Keratinocyte (primary cell): ENCODE measurements at regions not wholly inside any gene's neighbourhood (a gene's known extent, or its start where the extent isn't known, plus 50 kb on each side); places are given as distances from the start of the nearest gene placed in this dataset.

Experiments
- DNase-seq: peaks from one replicate; pipeline ENCODE4 v3.0.0-alpha.2; 2011; ENCODE audit warnings: low read depth, missing footprints, low spot score
- FAIRE-seq: peaks from 2 replicates; lab custom pipeline; 2011; peaks lifted over from hg19 to GRCh38; lab: Jason Lieb, UNC
- H2AFZ ChIP-seq: 2 replicates; pipeline ENCODE4 v1.6.0; 2012; ENCODE audit warnings: low read length, control low read depth, inconsistent platforms; ENCODE audit not compliant: control insufficient read depth
- H3K27ac ChIP-seq: 2 replicates; pipeline ENCODE4 v1.5.1; 2011; ENCODE audit warnings: low read length; ENCODE audit not compliant: control insufficient read depth, insufficient read depth
- H3K27me3 ChIP-seq: 3 replicates; pipeline ENCODE4 v1.6.0; 2011; ENCODE audit warnings: low read length; ENCODE audit not compliant: control insufficient read depth, insufficient read depth; ENCODE audit errors: extremely low read depth
- H3K36me3 ChIP-seq, 2 experiments: 2 replicates in 1 of 2; 3 replicates in 1 of 2; pipeline ENCODE4 v1.5.1; 2011; ENCODE audit warnings: low read length in 2 of 2, mild to moderate bottlenecking in 1 of 2; ENCODE audit not compliant: control insufficient read depth in 2 of 2, insufficient read depth in 2 of 2; ENCODE audit errors: extremely low read depth in 1 of 2
- H3K4me1 ChIP-seq: 3 replicates; pipeline ENCODE4 v1.5.1; 2011; ENCODE audit warnings: low read length; ENCODE audit not compliant: control insufficient read depth, insufficient read depth; ENCODE audit errors: extremely low read depth
- H3K4me2 ChIP-seq: 3 replicates; pipeline ENCODE4 v1.6.0; 2011; ENCODE audit warnings: low read depth, low read length; ENCODE audit not compliant: control insufficient read depth, insufficient read depth; ENCODE audit errors: extremely low read depth
- H3K4me3 ChIP-seq, 3 experiments: fragments of 200-600 bp in 1 of 3; sonication (generic) in 1 of 3; 2 replicates in 2 of 3; 3 replicates in 1 of 3; pipeline ENCODE4 v1.5.1; 2011 to 2016; ENCODE audit warnings: low read length in 3 of 3, mild to moderate bottlenecking in 3 of 3, control low read depth in 2 of 3, inconsistent platforms in 1 of 3, low read depth in 1 of 3, mixed read lengths in 1 of 3, mixed run types in 1 of 3, moderate library complexity in 1 of 3; ENCODE audit not compliant: control insufficient read depth in 2 of 3, insufficient read depth in 2 of 3; ENCODE audit errors: extremely low read depth in 1 of 3
- H3K79me2 ChIP-seq: 2 replicates; pipeline ENCODE4 v1.6.0; 2012; ENCODE audit warnings: low read length; ENCODE audit not compliant: control insufficient read depth, insufficient read depth
- H3K9ac ChIP-seq: 3 replicates; pipeline ENCODE4 v1.6.0; 2011; ENCODE audit warnings: low read length; ENCODE audit not compliant: control insufficient read depth, insufficient read depth; ENCODE audit errors: extremely low read depth
- H3K9me1 ChIP-seq: 3 replicates; pipeline ENCODE4 v1.6.0; 2011; ENCODE audit warnings: low read length; ENCODE audit not compliant: control insufficient read depth, insufficient read depth; ENCODE audit errors: extremely low read depth
- H3K9me3 ChIP-seq: 2 replicates; pipeline ENCODE4 v1.5.1; 2012; ENCODE audit warnings: low read depth, low read length; ENCODE audit not compliant: control insufficient read depth
- H4K20me1 ChIP-seq: 3 replicates; pipeline ENCODE4 v1.6.0; 2011; ENCODE audit warnings: low read length; ENCODE audit not compliant: control insufficient read depth, insufficient read depth; ENCODE audit errors: extremely low read depth
- CTCF ChIP-seq, 3 experiments: IDR thresholded peaks in 1 of 3; conservative IDR thresholded peaks in 1 of 3; optimal IDR thresholded peaks in 1 of 3; 2 replicates in 2 of 3; 3 replicates in 1 of 3; pipeline versions ENCODE3 to v1.5.1; 2011; ENCODE audit warnings: low read length in 3 of 3, mild to moderate bottlenecking in 3 of 3, moderate library complexity in 2 of 3, control low read depth in 1 of 3, inconsistent platforms in 1 of 3; ENCODE audit not compliant: insufficient read depth in 2 of 3; ENCODE audit errors: extremely low read depth in 1 of 3
- EZH2 ChIP-seq: IDR thresholded peaks from one replicate; pipeline ENCODE4 v1.6.1; 2012; ENCODE audit warnings: inconsistent platforms, mild to moderate bottlenecking, low read length, moderate library complexity
- dilution Hi-C: fragments of 300-500 bp; cut with MboI; formaldehyde crosslinking; loops from one replicate; pipeline ENCODE4 v1.7.0; 2020; ENCODE audit warnings: low sequenced_read_pairs; ENCODE audit not compliant: extremely low pct_ligation_motif_present

GRCh38 chr18:22342625-22343024, 75.1 kb downstream of the CTAGE1 start:
- H3K4me1 ChIP-seq, result no peaks in the 10 kb centered on the region
- no peak overlapping the region for H3K27ac ChIP-seq
- no peaks in the 10 kb centered on the region for H4K20me1 ChIP-seq
- no peaks in the 10 kb centered on the region for H3K9me3 ChIP-seq
- H3K79me2 ChIP-seq, result no peaks in the 10 kb centered on the region
- no peaks in the 10 kb centered on the region for H3K36me3 ChIP-seq
- peaks cover 3% of the 10 kb centered on the region for H3K27me3 ChIP-seq
- TF ChIP-seq CTCF (optimal IDR thresholded peaks at IDR 0.05 in 1 of 3, IDR thresholded peaks at IDR 0.05 in 1 of 3, conservative IDR thresholded peaks at IDR 0.05 in 1 of 3; ENCODE audit: extremely low read depth in 1 of 3, insufficient read depth in 2 of 3, low read length in 3 of 3), result no peak
- TF ChIP-seq EZH2, result no peak
- no peak overlapping the region for H3K4me2 ChIP-seq
- H3K4me3 ChIP-seq, result no peak overlapping the region
- dilution Hi-C loops, result no loop called here
- FAIRE-seq (no peak), DNase-seq (peak; percentile 11)
- no peak overlapping the region for H2AFZ ChIP-seq
- H3K9me1 ChIP-seq, result no peaks in the 10 kb centered on the region
- H3K9ac ChIP-seq, result no peak overlapping the region

GRCh38 chr18:22340331-22340730, 77.4 kb downstream of the CTAGE1 start:
- H3K27ac ChIP-seq, result no peak overlapping the region
- FAIRE-seq, result no peak

More at GRCh38 chr18:22340331-22340730, 77.4 kb downstream of the CTAGE1 start:
- DNase-seq, result no peak
- Histone ChIP-seq H3K4me1 (no peaks in the 10 kb centered on the region), H3K9me1 (no peaks in the 10 kb centered on the region), H4K20me1 (no peaks in the 10 kb centered on the region), H3K4me2 (no peak overlapping the region), H3K36me3 (no peaks in the 10 kb centered on the region), H3K4me3 (no peak overlapping the region), H3K79me2 (no peaks in the 10 kb centered on the region), H2AFZ (no peak overlapping the region), H3K27me3 (peaks cover 7% of the 10 kb centered on the region), H3K9ac (no peak overlapping the region), H3K9me3 (no peaks in the 10 kb centered on the region)
- dilution Hi-C loops, result no loop called here
- TF ChIP-seq EZH2, result no peak
- no peak for TF ChIP-seq CTCF (optimal IDR thresholded peaks at IDR 0.05 in 1 of 3, IDR thresholded peaks at IDR 0.05 in 1 of 3, conservative IDR thresholded peaks at IDR 0.05 in 1 of 3; ENCODE audit: extremely low read depth in 1 of 3, insufficient read depth in 2 of 3, low read length in 3 of 3)
